ENCODE measurements at regions not wholly inside any gene's neighbourhood (a gene's known extent, or its start where the extent isn't known, plus 50 kb on each side); places are given as distances from the start of the nearest gene placed in this dataset.

DNA sequence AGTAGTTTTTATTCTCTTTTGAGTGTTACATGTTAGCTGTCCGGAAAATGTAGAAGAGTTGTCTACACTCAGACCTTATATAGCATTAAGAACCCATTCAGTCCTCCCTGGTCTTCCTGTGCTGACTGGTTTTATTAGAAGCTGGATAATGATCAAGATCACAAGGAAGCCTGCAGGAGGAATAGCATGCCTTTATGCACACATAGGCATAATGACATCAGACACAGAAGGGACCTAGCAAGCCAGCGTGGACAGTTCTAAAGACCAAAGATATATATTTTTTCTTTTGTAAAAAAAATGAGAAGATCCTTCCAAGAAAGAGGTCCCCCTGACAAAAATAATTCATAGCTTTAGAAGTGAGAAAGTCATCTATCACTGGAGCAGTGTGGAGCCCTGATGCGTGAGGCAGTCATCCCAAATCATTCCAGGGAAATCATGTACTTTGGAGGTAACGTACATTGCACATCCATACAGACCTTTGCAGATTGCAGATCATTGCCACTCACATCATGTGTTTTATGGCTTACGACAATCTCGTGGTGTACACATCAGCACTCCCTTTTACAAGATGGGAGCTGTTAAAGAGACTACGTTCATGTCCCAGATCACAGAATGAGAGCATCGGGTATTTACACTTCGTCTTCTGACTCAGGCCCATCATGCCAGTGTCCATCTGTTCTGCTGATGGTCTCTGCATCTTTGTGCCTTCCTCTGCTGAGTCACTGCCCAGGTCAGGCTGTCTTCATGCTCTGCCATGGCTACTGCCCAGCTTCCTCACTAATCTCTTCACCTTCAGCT is 334.0 kb downstream of the SOCS6 start:
- ATAC-seq (no peak), DNase-seq (no peak)
- TF ChIP-seq, protein P1, sequence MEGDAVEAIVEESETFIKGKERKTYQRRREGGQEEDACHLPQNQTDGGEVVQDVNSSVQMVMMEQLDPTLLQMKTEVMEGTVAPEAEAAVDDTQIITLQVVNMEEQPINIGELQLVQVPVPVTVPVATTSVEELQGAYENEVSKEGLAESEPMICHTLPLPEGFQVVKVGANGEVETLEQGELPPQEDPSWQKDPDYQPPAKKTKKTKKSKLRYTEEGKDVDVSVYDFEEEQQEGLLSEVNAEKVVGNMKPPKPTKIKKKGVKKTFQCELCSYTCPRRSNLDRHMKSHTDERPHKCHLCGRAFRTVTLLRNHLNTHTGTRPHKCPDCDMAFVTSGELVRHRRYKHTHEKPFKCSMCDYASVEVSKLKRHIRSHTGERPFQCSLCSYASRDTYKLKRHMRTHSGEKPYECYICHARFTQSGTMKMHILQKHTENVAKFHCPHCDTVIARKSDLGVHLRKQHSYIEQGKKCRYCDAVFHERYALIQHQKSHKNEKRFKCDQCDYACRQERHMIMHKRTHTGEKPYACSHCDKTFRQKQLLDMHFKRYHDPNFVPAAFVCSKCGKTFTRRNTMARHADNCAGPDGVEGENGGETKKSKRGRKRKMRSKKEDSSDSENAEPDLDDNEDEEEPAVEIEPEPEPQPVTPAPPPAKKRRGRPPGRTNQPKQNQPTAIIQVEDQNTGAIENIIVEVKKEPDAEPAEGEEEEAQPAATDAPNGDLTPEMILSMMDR (IDR thresholded peaks at IDR 0.05): no peak
- Histone ChIP-seq H3K36me3 (no peaks in the 10 kb centered on the region), H3K9me3 (no peaks in the 10 kb centered on the region), H3K4me1 (no peaks in the 10 kb centered on the region), H3K27ac (no peak overlapping the region), H3K4me3 (no peak overlapping the region), H3K27me3 (ENCODE audit: low read depth) (no peaks in the 10 kb centered on the region)
- intact Hi-C loops (cut with DNase I): no loop called here

DNA sequence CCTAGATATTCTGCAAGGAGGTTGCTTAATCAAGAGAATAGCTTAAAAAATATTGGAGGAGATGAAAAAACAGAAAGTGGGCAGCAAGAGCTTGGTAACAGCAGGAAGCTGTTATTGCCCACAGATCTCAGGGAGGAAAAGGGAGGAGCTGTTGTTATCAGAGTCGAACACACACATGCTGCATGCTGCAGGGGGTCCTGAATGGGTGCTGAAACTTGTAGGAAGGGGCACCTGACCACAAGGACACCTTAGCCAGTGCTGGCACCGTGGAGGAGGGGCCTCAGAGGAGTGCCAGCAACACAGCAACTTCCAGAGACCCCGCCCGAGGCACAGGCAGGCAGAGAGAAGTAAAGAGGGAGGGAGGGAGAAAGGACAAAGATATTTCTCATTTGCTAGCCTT is 332.9 kb downstream of the SOCS6 start:
- H3K9me3 ChIP-seq: no peaks in the 10 kb centered on the region
- no peak overlapping the region for H3K4me3 ChIP-seq
- H3K27me3 ChIP-seq (ENCODE audit: low read depth): no peaks in the 10 kb centered on the region
- TF ChIP-seq, protein P1 (IDR thresholded peaks at IDR 0.05): no peak
- no peak for DNase-seq
- intact Hi-C loops (cut with DNase I): no loop called here
- ATAC-seq: no peak
- no peaks in the 10 kb centered on the region for H3K4me1 ChIP-seq
- no peaks in the 10 kb centered on the region for H3K36me3 ChIP-seq
- H3K27ac ChIP-seq: no peak overlapping the region

DNA sequence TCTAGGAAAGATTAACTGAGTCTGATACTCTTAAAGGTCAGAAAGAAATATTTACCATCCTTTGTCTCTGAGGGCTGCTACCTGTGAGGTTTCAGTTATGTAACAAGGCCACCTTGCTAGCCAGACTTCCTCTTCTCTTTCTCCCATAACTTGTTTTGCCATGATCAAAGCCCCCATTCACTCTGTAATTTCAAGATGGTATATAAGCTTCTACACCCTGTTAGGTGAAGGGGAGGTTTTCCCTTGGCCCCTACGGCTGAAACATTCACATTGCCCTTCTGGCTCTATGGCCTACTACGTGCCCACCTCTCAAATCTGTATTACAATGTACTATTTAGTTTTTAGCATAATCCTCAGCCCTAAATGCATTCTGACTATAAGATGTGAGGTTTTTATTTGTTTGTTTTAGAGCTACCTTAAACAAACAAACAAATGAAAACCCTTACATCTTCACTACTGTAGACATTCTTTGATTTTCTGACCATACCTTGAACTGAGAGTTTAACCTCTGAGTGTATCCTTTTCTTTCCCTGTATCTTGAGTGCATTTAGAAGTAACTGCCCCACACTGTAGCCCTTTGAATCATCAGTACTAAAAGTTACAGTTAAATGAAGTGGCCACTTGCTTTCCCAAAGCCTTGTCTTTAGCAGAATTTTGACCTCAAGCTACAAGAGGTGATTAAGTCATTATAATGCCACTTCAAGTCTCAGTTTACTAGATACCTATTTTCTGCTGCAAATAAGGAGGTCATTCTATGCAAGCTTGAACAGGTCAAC is 332.2 kb downstream of the SOCS6 start:
- TF ChIP-seq, protein P1 (IDR thresholded peaks at IDR 0.05): no peak
- ATAC-seq (no peak), DNase-seq (no peak)
- H3K27me3 ChIP-seq (ENCODE audit: low read depth): no peaks in the 10 kb centered on the region
- H3K4me1 ChIP-seq: no peaks in the 10 kb centered on the region
- no peaks in the 10 kb centered on the region for H3K9me3 ChIP-seq
- intact Hi-C loops (cut with DNase I): no loop called here
- no peak overlapping the region for H3K27ac ChIP-seq
- no peaks in the 10 kb centered on the region for H3K36me3 ChIP-seq
- no peak overlapping the region for H3K4me3 ChIP-seq

DNA sequence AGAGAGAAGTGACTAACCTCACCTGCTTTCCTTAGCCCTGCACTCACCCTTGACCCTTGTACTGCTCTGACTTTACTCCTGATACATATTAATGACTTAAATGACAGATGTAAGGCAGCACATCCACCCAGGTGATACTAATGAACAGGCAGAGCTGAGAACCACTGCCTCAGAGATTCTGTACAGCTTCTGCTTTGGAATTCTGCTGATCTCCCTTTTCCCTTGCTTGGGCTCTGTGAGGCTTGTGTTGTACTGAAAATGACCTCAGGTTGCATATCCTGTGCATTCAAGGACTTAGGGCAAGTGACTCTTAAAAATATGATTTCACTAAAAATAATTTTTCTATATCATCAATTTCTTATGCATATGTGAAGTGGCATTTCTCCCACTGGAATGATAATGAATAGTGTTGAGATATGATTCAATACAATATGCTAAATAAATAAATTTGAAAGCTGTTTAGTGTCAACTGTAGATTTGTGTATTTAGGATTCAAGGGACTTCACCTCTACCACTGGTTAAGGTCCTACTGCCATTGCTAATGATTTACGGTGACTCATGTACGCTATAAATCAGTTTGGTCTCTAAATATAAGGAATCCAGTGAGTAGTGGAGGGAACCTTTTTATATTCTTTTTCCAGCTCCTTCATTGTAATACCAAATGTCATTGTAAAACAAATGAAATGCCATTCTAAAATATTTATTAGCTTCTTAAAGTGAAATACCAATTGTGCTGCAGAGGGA is 328.3 kb downstream of the SOCS6 start:
- intact Hi-C loops (cut with DNase I): no loop called here
- DNase-seq (no peak), ATAC-seq (no peak)
- Histone ChIP-seq H3K27me3 (ENCODE audit: low read depth) (no peaks in the 10 kb centered on the region), H3K9me3 (no peaks in the 10 kb centered on the region), H3K27ac (no peak overlapping the region), H3K4me3 (no peak overlapping the region), H3K4me1 (no peaks in the 10 kb centered on the region), H3K36me3 (no peaks in the 10 kb centered on the region)
- TF ChIP-seq, protein P1 (IDR thresholded peaks at IDR 0.05): no peak

DNA sequence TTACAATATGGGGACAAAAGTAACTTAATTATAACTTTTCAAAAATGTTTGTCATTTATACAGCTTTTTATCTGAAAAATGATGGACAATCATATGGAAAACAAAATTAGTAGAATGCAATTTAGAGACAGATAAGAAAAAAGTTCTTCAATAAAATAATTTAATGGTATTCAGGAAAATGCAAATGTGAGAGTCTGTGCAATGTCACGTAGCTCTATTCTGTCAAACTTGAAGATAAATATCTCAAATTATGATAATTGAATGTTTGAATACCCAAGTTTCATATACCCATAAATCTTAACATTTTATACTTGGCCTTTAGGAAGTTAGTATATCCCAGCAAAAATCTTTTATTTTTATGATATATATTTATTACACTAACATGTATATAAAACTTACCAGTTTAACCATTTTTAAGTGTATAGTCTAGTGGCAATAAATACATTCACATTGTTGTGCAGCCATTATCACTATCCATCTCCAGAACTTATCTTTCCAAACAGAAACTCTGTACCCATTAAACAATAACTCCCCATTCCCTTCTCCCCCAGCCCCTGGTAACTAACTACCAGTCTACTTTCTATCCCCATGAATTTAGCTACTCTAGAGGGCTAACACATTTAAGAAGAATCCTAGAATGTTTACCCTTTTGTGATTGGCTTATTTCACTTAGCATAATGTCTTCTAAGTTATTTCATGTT is 311.5 kb downstream of the SOCS6 start:
- DNase-seq: no peak
- Histone ChIP-seq H3K9me3 (no peaks in the 10 kb centered on the region), H3K27me3 (ENCODE audit: low read depth) (no peaks in the 10 kb centered on the region), H3K4me3 (no peak overlapping the region), H3K4me1 (no peaks in the 10 kb centered on the region), H3K27ac (no peak overlapping the region), H3K36me3 (no peaks in the 10 kb centered on the region)
- ATAC-seq: no peak
- TF ChIP-seq, protein P1 (IDR thresholded peaks at IDR 0.05): no peak
- intact Hi-C loops (cut with DNase I): no loop called here

Measured in lower lobe of right lung (tissue), 2 donors.